ENCODE measurements at regions not wholly inside any gene's neighbourhood (a gene's known extent, or its start where the extent isn't known, plus 50 kb on each side); places are given as distances from the start of the nearest gene placed in this dataset.
A peak's percentile ranks its signal among the peaks of the same experiment; 100 is the strongest.

DNA sequence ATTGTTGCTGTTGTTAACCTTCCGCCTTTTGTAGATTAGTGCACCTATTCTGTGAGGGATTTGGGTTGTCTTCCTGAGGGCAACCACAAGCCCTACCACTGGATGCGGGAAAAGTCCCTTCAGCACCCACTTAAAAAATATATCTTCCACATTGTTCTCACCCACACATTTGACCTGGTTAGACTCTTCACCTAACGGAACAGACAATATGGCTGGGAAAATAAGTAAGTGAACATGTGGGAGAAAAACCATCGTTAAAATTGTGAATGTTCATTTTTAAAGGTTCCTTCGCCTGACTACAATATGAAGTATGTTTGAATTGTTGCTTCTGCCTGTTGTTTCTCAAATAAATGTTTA lies 72.0 kb upstream of the MPEG1 start:
- no peaks in the 10 kb centered on the region for H3K36me3 ChIP-seq (ENCODE audit: insufficient read depth, low read length)
- no peaks in the 10 kb centered on the region for H3K9me3 ChIP-seq (ENCODE audit: insufficient read depth, low read depth, low read length)
- Mint-ChIP-seq H3K36me3 (ENCODE audit: low read depth, unreplicated experiment) (no peaks in the 10 kb centered on the region), H3K9me3 (ENCODE audit: unreplicated experiment) (peaks cover 3% of the 10 kb centered on the region), H3K27me3 (ENCODE audit: low read depth, unreplicated experiment) (peaks cover 28% of the 10 kb centered on the region), H3K4me1 (ENCODE audit: low read depth, unreplicated experiment) (no peaks in the 10 kb centered on the region), H3K27ac (ENCODE audit: unreplicated experiment) (no peak overlapping the region), H3K4me3 (ENCODE audit: unreplicated experiment) (no peak overlapping the region)
- no peak for FAIRE-seq
- no peak for DNase-seq (ENCODE audit: low read depth)
- TF ChIP-seq, protein P1, sequence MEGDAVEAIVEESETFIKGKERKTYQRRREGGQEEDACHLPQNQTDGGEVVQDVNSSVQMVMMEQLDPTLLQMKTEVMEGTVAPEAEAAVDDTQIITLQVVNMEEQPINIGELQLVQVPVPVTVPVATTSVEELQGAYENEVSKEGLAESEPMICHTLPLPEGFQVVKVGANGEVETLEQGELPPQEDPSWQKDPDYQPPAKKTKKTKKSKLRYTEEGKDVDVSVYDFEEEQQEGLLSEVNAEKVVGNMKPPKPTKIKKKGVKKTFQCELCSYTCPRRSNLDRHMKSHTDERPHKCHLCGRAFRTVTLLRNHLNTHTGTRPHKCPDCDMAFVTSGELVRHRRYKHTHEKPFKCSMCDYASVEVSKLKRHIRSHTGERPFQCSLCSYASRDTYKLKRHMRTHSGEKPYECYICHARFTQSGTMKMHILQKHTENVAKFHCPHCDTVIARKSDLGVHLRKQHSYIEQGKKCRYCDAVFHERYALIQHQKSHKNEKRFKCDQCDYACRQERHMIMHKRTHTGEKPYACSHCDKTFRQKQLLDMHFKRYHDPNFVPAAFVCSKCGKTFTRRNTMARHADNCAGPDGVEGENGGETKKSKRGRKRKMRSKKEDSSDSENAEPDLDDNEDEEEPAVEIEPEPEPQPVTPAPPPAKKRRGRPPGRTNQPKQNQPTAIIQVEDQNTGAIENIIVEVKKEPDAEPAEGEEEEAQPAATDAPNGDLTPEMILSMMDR (IDR thresholded peaks at IDR 0.05; ENCODE audit: insufficient read depth, low read depth, low read length): no peak
- TF ChIP-seq EZH2 (IDR thresholded peaks at IDR 0.05; ENCODE audit: insufficient read depth, low read length): no peak
- no peak overlapping the region for H3K27ac ChIP-seq (ENCODE audit: low read depth, low read length)
- no peak overlapping the region for H3K4me2 ChIP-seq (ENCODE audit: low read length)
- no peaks in the 10 kb centered on the region for H3K4me1 ChIP-seq (ENCODE audit: insufficient read depth, low read length)
- no peak overlapping the region for H3K9ac ChIP-seq (ENCODE audit: low read length)
- H2AFZ ChIP-seq (ENCODE audit: low read depth, low read length): no peak overlapping the region
- H3K27me3 ChIP-seq (ENCODE audit: insufficient read depth, low read length): peaks cover 11% of the 10 kb centered on the region
- H3K4me3 ChIP-seq (ENCODE audit: insufficient read depth, low read depth, low read length): no peak overlapping the region
- no peaks in the 10 kb centered on the region for H3K79me2 ChIP-seq (ENCODE audit: insufficient read depth, low read length)
- H4K20me1 ChIP-seq (ENCODE audit: insufficient read depth, low read length): no peaks in the 10 kb centered on the region

DNA sequence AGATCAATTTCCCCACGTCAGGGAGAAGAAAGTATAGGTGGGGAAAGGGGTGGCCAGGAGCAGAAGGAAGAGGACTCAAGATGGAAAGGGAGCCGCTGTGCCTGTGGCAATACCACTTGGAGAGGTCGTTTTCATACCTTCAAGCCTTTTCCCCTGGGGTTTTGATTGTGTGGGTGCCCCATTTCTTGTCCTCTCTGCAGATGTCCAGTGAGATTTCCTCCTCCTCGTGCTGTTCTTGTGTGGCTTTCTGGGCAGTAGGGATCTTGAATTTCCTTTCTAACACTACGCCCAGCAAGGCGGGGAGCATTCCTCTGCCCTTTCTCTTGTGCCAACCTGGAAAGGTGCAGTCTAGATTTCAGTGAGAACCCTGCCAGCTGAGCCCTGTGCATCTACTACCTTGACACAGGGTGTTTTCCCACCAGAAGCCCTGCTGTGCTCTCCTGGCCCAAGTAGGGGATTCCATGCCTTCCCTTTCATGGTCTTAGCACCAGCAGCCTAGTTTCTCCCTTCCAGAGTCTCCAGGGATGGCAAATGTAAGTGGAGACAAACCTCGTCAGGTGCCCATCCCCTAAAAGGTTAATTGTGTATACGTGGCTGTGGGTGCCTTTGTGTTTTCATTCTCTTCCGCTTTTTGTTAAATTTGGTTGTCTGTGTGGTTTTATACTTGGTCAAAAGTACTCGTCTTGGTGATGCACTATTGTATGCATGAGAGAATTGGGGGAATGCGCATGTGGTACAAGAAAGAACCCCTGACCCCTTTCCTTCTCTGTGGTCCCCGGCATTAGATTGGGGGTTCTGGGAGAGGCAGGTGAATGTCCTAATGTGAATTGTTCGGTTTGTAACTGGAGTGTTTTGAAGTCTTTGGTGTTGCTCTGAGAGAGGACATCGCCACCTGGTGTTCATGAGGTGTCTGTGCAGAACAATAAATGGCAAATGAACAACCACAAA lies 71.4 kb upstream of the MPEG1 start:
- Histone ChIP-seq H3K4me2 (ENCODE audit: low read length) (no peak overlapping the region), H3K4me1 (ENCODE audit: insufficient read depth, low read length) (no peaks in the 10 kb centered on the region), H3K27ac (ENCODE audit: low read depth, low read length) (no peak overlapping the region), H3K9me3 (ENCODE audit: insufficient read depth, low read depth, low read length) (no peaks in the 10 kb centered on the region), H3K79me2 (ENCODE audit: insufficient read depth, low read length) (no peaks in the 10 kb centered on the region), H3K36me3 (ENCODE audit: insufficient read depth, low read length) (no peaks in the 10 kb centered on the region), H3K9ac (ENCODE audit: low read length) (no peak overlapping the region), H2AFZ (ENCODE audit: low read depth, low read length) (no peak overlapping the region), H4K20me1 (ENCODE audit: insufficient read depth, low read length) (no peaks in the 10 kb centered on the region), H3K4me3 (ENCODE audit: insufficient read depth, low read depth, low read length) (no peak overlapping the region), H3K27me3 (ENCODE audit: insufficient read depth, low read length) (peaks cover 11% of the 10 kb centered on the region)
- no peaks in the 10 kb centered on the region for H3K36me3 Mint-ChIP-seq (ENCODE audit: low read depth, unreplicated experiment)
- H3K9me3 Mint-ChIP-seq (ENCODE audit: unreplicated experiment): peaks cover 2% of the 10 kb centered on the region
- peak; percentile 66 for FAIRE-seq
- H3K27ac Mint-ChIP-seq (ENCODE audit: unreplicated experiment): no peak overlapping the region
- peak; percentile 9 for DNase-seq (ENCODE audit: low read depth)
- TF ChIP-seq, protein P1 (IDR thresholded peaks at IDR 0.05; ENCODE audit: insufficient read depth, low read depth, low read length): peak; percentile 80
- no peak for TF ChIP-seq EZH2 (IDR thresholded peaks at IDR 0.05; ENCODE audit: insufficient read depth, low read length)
- H3K4me1 Mint-ChIP-seq (ENCODE audit: low read depth, unreplicated experiment): no peaks in the 10 kb centered on the region
- H3K4me3 Mint-ChIP-seq (ENCODE audit: unreplicated experiment): no peak overlapping the region
- H3K27me3 Mint-ChIP-seq (ENCODE audit: low read depth, unreplicated experiment): peaks cover 23% of the 10 kb centered on the region

DNA sequence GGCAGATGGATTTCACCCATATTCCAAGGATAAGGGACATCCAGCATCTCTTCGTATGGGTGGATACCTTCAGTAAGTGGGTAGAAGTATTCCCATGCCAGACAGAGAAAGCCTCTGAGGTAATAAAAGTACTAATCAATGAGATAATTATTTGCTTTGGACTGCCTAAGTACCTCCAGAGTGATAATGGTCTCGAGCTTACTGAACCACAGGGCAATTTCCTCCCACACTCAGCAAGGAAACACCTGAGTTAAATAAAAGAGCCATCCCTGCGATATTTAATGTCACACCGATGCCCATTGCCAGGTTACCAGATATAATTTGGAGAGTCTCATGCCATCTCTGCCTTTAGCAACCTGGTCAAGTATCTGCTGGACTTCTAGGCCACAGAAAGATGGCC lies 70.6 kb upstream of the MPEG1 start:
- Mint-ChIP-seq H3K36me3 (ENCODE audit: low read depth, unreplicated experiment) (no peaks in the 10 kb centered on the region), H3K27ac (ENCODE audit: unreplicated experiment) (no peak overlapping the region), H3K9me3 (ENCODE audit: unreplicated experiment) (no peaks in the 10 kb centered on the region), H3K27me3 (ENCODE audit: low read depth, unreplicated experiment) (peaks cover 20% of the 10 kb centered on the region), H3K4me1 (ENCODE audit: low read depth, unreplicated experiment) (no peaks in the 10 kb centered on the region), H3K4me3 (ENCODE audit: unreplicated experiment) (no peak overlapping the region)
- Histone ChIP-seq H3K9me3 (ENCODE audit: insufficient read depth, low read depth, low read length) (no peaks in the 10 kb centered on the region), H3K27me3 (ENCODE audit: insufficient read depth, low read length) (peaks cover 11% of the 10 kb centered on the region), H3K4me1 (ENCODE audit: insufficient read depth, low read length) (no peaks in the 10 kb centered on the region), H3K4me2 (ENCODE audit: low read length) (no peak overlapping the region), H3K36me3 (ENCODE audit: insufficient read depth, low read length) (no peaks in the 10 kb centered on the region), H3K27ac (ENCODE audit: low read depth, low read length) (no peak overlapping the region), H3K9ac (ENCODE audit: low read length) (no peak overlapping the region), H3K79me2 (ENCODE audit: insufficient read depth, low read length) (no peaks in the 10 kb centered on the region), H4K20me1 (ENCODE audit: insufficient read depth, low read length) (no peaks in the 10 kb centered on the region), H3K4me3 (ENCODE audit: insufficient read depth, low read depth, low read length) (no peak overlapping the region), H2AFZ (ENCODE audit: low read depth, low read length) (no peak overlapping the region)
- TF ChIP-seq, protein P1 (IDR thresholded peaks at IDR 0.05; ENCODE audit: insufficient read depth, low read depth, low read length): no peak
- TF ChIP-seq EZH2 (IDR thresholded peaks at IDR 0.05; ENCODE audit: insufficient read depth, low read length): no peak
- FAIRE-seq (no peak), DNase-seq (ENCODE audit: low read depth) (no peak)
